Mucosa of rectum (tissue), 2 donors: ENCODE measurements at regions not wholly inside any gene's neighbourhood (a gene's known extent, or its start where the extent isn't known, plus 50 kb on each side); places are given as distances from the start of the nearest gene placed in this dataset.

ENCODE experiments used
- H3K27ac ChIP-seq, 2 donors: one replicate each; pipeline ENCODE4 v1.7.0; 2013; ENCODE audit warnings: inconsistent platforms in 2 of 2, low read depth in 2 of 2, low read length in 2 of 2
- H3K27me3 ChIP-seq, 2 donors: one replicate each; pipeline ENCODE4 v1.7.0; 2013; ENCODE audit warnings: low read length in 2 of 2; ENCODE audit not compliant: control insufficient read depth in 2 of 2, insufficient read depth in 2 of 2
- H3K36me3 ChIP-seq, 2 donors: one replicate each; pipeline ENCODE4 v1.7.0; 2013; ENCODE audit warnings: low read length in 2 of 2; ENCODE audit not compliant: control insufficient read depth in 2 of 2, insufficient read depth in 2 of 2
- H3K4me1 ChIP-seq, 2 donors: one replicate each; pipeline ENCODE4 v1.7.0; 2013; ENCODE audit warnings: low read length in 2 of 2, mild to moderate bottlenecking in 1 of 2; ENCODE audit not compliant: control insufficient read depth in 2 of 2, insufficient read depth in 2 of 2
- H3K4me3 ChIP-seq, 2 donors: one replicate each; pipeline ENCODE4 v1.7.0; 2013; ENCODE audit warnings: low read length in 2 of 2
- H3K9ac ChIP-seq, 2 donors: one replicate each; pipeline ENCODE4 v1.7.0; 2013; ENCODE audit warnings: low read length in 2 of 2, low read depth in 1 of 2, mild to moderate bottlenecking in 1 of 2
- H3K9me3 ChIP-seq, 2 donors: one replicate each; pipeline ENCODE4 v1.7.0; 2013; ENCODE audit warnings: low read length in 2 of 2; ENCODE audit not compliant: control insufficient read depth in 2 of 2
- donor health status: healthy.
- donor health status: Normal muscosa, but diverticular disease.

GRCh38 chr13:84843368-84843767 lies 955.9 kb downstream of the SLITRK6 start:
- Histone ChIP-seq H3K27me3 (no peaks in the 10 kb centered on the region), H3K27ac (no peak overlapping the region), H3K9me3 (no peaks in the 10 kb centered on the region), H3K4me1 (no peaks in the 10 kb centered on the region), H3K9ac (no peak overlapping the region), H3K36me3 (no peaks in the 10 kb centered on the region), H3K4me3 (no peak overlapping the region)

GRCh38 chr13:84834201-84834600 lies 951.9 kb upstream of the SLITRK1 start:
- H3K9ac ChIP-seq: no peak overlapping the region
- no peaks in the 10 kb centered on the region for H3K27me3 ChIP-seq
- H3K9me3 ChIP-seq: no peaks in the 10 kb centered on the region
- H3K36me3 ChIP-seq: no peaks in the 10 kb centered on the region
- no peak overlapping the region for H3K27ac ChIP-seq
- H3K4me3 ChIP-seq: no peak overlapping the region
- no peaks in the 10 kb centered on the region for H3K4me1 ChIP-seq

GRCh38 chr13:84831666-84832657 lies 949.7 kb upstream of the SLITRK1 start:
- H3K27me3 ChIP-seq: no peaks in the 10 kb centered on the region
- no peak overlapping the region for H3K9ac ChIP-seq
- no peak overlapping the region for H3K4me3 ChIP-seq
- H3K36me3 ChIP-seq: no peaks in the 10 kb centered on the region
- H3K9me3 ChIP-seq: no peaks in the 10 kb centered on the region
- no peaks in the 10 kb centered on the region for H3K4me1 ChIP-seq
- no peak overlapping the region for H3K27ac ChIP-seq

- no peak overlapping the region for H3K27ac ChIP-seq
- no peak overlapping the region for H3K4me3 ChIP-seq
- H3K27me3 ChIP-seq: no peaks in the 10 kb centered on the region
- H3K9ac ChIP-seq: no peak overlapping the region
- H3K36me3 ChIP-seq: no peaks in the 10 kb centered on the region
- no peaks in the 10 kb centered on the region for H3K4me1 ChIP-seq
- no peaks in the 10 kb centered on the region for H3K9me3 ChIP-seq
Observed at GRCh38 chr13:84823528-84823927, 941.3 kb upstream of the SLITRK1 start.

DNA sequence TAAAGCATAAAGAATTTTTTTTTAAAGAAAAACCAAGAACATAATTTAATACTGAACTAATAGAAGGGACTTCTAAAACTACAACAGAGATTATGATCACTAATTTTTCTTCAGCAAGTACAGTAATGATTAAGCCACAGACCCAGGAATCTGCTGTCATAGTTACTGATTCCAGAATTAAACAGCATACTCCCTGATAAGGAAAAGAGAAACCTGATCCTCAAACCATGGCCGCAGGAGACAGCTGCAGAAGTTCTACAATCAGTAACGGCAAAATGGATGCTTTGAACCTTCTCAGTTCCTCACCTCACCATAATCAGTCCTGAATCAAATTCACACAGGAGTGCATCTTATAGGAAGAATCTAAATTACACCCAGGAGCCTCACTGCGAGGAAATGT lies 939.0 kb upstream of the SLITRK1 start:
- Histone ChIP-seq H3K4me1 (no peaks in the 10 kb centered on the region), H3K36me3 (no peaks in the 10 kb centered on the region), H3K4me3 (no peak overlapping the region), H3K27me3 (no peaks in the 10 kb centered on the region), H3K9me3 (no peaks in the 10 kb centered on the region), H3K27ac (no peak overlapping the region), H3K9ac (no peak overlapping the region)

DNA sequence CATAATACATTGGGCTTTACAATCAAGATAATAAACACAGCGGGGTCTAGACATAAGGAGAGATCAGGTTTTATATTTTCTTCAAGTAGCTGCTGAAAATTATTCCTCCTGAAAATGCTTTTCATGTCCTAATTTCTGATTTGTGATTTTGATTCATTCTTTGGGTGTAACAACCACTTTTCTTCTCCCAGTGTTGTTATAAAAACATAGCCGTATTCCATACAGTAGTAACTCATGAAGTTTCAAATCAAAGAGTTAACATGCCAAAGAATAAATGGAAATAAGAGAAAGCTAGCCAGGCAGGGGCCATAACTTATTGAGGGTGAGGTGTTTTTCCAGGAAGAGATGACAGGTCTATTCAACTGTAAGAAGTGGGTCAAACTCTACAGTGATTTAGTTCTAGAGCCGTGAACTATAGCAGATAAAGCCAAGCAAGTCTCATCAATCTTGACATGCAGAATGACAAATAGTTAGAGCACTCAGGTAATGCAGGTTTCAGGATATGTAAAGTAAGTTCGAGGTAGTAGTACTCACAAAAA lies 934.4 kb upstream of the SLITRK1 start:
- no peaks in the 10 kb centered on the region for H3K27me3 ChIP-seq
- H3K36me3 ChIP-seq: no peaks in the 10 kb centered on the region
- no peaks in the 10 kb centered on the region for H3K9me3 ChIP-seq
- no peak overlapping the region for H3K4me3 ChIP-seq
- H3K27ac ChIP-seq: no peak overlapping the region
- no peaks in the 10 kb centered on the region for H3K4me1 ChIP-seq
- H3K9ac ChIP-seq: no peak overlapping the region

DNA sequence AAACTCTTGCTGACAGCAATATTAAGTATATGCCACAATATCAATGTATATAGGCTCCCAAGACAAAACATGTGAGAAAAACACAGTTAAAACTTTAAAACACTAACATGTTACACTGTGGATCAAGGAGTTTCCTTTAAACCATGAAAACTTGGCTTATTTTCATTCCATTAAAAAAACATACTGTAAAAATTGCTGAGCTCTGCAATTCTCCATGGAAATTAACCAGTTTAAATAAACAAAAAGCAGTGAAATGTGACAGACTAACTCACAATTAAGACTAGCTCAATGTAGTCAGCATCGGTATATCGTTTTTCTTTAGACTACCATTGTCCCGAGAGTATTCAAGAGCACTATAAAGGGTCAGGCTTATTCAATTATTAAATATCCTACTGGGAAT lies 930.5 kb upstream of the SLITRK1 start:
- H3K36me3 ChIP-seq: no peaks in the 10 kb centered on the region
- H3K27me3 ChIP-seq: no peaks in the 10 kb centered on the region
- no peak overlapping the region for H3K4me3 ChIP-seq
- H3K27ac ChIP-seq: no peak overlapping the region
- H3K4me1 ChIP-seq: no peaks in the 10 kb centered on the region
- H3K9ac ChIP-seq: no peak overlapping the region
- no peaks in the 10 kb centered on the region for H3K9me3 ChIP-seq

- no peaks in the 10 kb centered on the region for H3K36me3 ChIP-seq
- no peaks in the 10 kb centered on the region for H3K27me3 ChIP-seq
Observed at GRCh38 chr13:84812078-84812477, 929.8 kb upstream of the SLITRK1 start.

DNA sequence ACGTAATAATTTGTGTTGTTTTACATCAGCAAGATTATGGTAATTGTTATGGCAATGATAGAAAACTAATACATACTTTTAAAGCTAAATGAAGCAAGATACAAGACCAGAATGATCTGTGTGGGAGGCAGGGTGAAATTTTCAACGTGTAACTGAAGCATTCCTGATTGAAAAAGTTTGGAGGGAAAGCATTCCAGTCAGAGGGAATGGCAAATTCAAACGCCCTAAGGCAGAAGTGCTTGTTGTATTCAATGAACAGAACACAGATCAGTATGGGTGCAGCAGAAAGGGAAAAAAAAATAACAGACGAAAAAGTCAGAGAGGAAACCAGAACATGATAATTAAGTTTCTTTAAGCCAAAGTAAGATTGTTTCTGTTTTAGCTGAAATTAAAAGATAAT lies 928.5 kb upstream of the SLITRK1 start:
- Histone ChIP-seq H3K9me3 (no peaks in the 10 kb centered on the region), H3K4me3 (no peak overlapping the region), H3K27me3 (no peaks in the 10 kb centered on the region), H3K9ac (no peak overlapping the region), H3K36me3 (no peaks in the 10 kb centered on the region), H3K4me1 (no peaks in the 10 kb centered on the region), H3K27ac (no peak overlapping the region)

More at GRCh38 chr13:84812078-84812477, 929.8 kb upstream of the SLITRK1 start:
- Histone ChIP-seq H3K9me3 (no peaks in the 10 kb centered on the region), H3K27ac (no peak overlapping the region), H3K9ac (no peak overlapping the region), H3K4me1 (no peaks in the 10 kb centered on the region), H3K4me3 (no peak overlapping the region)

GRCh38 chr13:84802073-84802472 lies 919.8 kb upstream of the SLITRK1 start:
- Histone ChIP-seq H3K9ac (no peak overlapping the region), H3K36me3 (no peaks in the 10 kb centered on the region), H3K9me3 (no peaks in the 10 kb centered on the region), H3K27ac (no peak overlapping the region), H3K27me3 (no peaks in the 10 kb centered on the region), H3K4me3 (no peak overlapping the region), H3K4me1 (no peaks in the 10 kb centered on the region)
